Fibroblast of lung (primary cell): ENCODE measurements at regions not wholly inside any gene's neighbourhood (a gene's known extent, or its start where the extent isn't known, plus 50 kb on each side); places are given as distances from the start of the nearest gene placed in this dataset.
A peak's percentile ranks its signal among the peaks of the same experiment; 100 is the strongest.
"Not testable (repeated sequence)": the region's sequence is repeated elsewhere in the genome, so short reads cannot be mapped to it uniquely, and the experiment has no call there.

ENCODE experiments used
- DNase-seq, 2 donors: peaks; one replicate each; pipeline versions ENCODE4 v3.0.0 to v3.0.0-alpha.2; 2010; ENCODE audit warnings: low read depth in 2 of 2
- H2AFZ ChIP-seq: 2 replicates; pipeline ENCODE4 v1.5.1; 2012; ENCODE audit warnings: low read length, control low read depth, inconsistent platforms
- H3K27ac ChIP-seq: 2 replicates; pipeline ENCODE4 v1.5.1; 2011; ENCODE audit warnings: low read length, control low read depth; ENCODE audit not compliant: insufficient read depth
- H3K27me3 ChIP-seq: 2 replicates; pipeline ENCODE4 v1.5.1; 2011; ENCODE audit warnings: mild to moderate bottlenecking, low read length; ENCODE audit not compliant: control insufficient read depth, insufficient read depth
- H3K36me3 ChIP-seq: 2 replicates; pipeline ENCODE4 v1.5.1; 2011; ENCODE audit warnings: low read length; ENCODE audit not compliant: control insufficient read depth, insufficient read depth
- H3K4me1 ChIP-seq: 2 replicates; pipeline ENCODE4 v1.5.1; 2011; ENCODE audit warnings: low read length; ENCODE audit not compliant: control insufficient read depth, insufficient read depth; ENCODE audit errors: extremely low read depth
- H3K4me2 ChIP-seq: 2 replicates; pipeline ENCODE4 v1.5.1; 2011; ENCODE audit warnings: low read length, control low read depth; ENCODE audit not compliant: insufficient read depth; ENCODE audit errors: extremely low read depth
- H3K4me3 ChIP-seq, 4 experiments: fragments of 200-600 bp in 1 of 4; sonication (generic) in 1 of 4; replicated peaks in 1 of 4; 2 replicates each; pipeline ENCODE4 v1.5.1; 2011 to 2016; ENCODE audit warnings: low read length in 4 of 4, low read depth in 3 of 4, mild to moderate bottlenecking in 3 of 4, control low read depth in 2 of 4, inconsistent platforms in 1 of 4, mixed read lengths in 1 of 4; ENCODE audit not compliant: insufficient read depth in 1 of 4; ENCODE audit errors: control extremely low read depth in 1 of 4
- H3K79me2 ChIP-seq: 2 replicates; pipeline ENCODE4 v1.5.1; 2012; ENCODE audit warnings: mild to moderate bottlenecking, low read length, inconsistent platforms; ENCODE audit not compliant: control insufficient read depth, insufficient read depth
- H3K9ac ChIP-seq: 2 replicates; pipeline ENCODE4 v1.5.1; 2011; ENCODE audit warnings: mild to moderate bottlenecking, low read length, control low read depth; ENCODE audit not compliant: insufficient read depth
- H3K9me3 ChIP-seq: 2 replicates; pipeline ENCODE4 v1.5.1; 2012; ENCODE audit warnings: low read depth, low read length; ENCODE audit not compliant: control insufficient read depth, insufficient read depth
- H4K20me1 ChIP-seq: 2 replicates; pipeline ENCODE4 v1.5.1; 2011; ENCODE audit warnings: low read length; ENCODE audit not compliant: control insufficient read depth, insufficient read depth; ENCODE audit errors: extremely low read depth
- CTCF ChIP-seq, 2 donors: IDR thresholded peaks in 1 of 2; conservative IDR thresholded peaks in 1 of 2; 1 replicate in 1 of 2; 2 replicates in 1 of 2; pipeline ENCODE4 v1.5.1; 2011 to 2012; ENCODE audit warnings: low read length in 2 of 2, control low read depth in 1 of 2, inconsistent platforms in 1 of 2, low read depth in 1 of 2, mild to moderate bottlenecking in 1 of 2
- EZH2 ChIP-seq: IDR thresholded peaks from 2 replicates; pipeline ENCODE4 v1.5.1; 2012; ENCODE audit warnings: low read length, control low read depth, mild to moderate bottlenecking; ENCODE audit errors: missing control alignments

DNA sequence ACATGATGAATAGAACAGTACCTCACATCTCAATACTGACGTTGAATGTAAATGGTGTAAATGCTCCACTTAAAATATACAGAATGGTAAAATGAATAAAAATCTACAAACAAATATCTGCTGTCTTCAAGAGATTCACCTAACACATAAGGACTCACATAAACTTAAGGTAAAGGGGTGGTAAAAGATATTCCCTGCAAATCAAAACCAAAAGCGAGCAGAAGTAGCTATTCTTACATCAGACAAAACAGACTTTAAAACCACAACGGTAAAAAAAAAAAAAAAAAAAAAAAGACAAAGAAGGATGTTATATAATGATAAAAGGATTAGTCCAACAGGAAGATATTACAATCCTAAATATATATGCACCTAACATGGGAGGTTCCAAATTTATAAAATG is 214.0 kb upstream of the MAST4 start:
- H3K9me3 ChIP-seq, result no peaks in the 10 kb centered on the region
- H3K36me3 ChIP-seq, result no peaks in the 10 kb centered on the region
- no peak overlapping the region for H3K27ac ChIP-seq
- H3K4me2 ChIP-seq, result no peak overlapping the region
- no peaks in the 10 kb centered on the region for H4K20me1 ChIP-seq
- no peaks in the 10 kb centered on the region for H3K79me2 ChIP-seq
- H3K27me3 ChIP-seq, result no peaks in the 10 kb centered on the region
- no peak overlapping the region for H3K4me3 ChIP-seq
- no peak for DNase-seq
- H3K4me1 ChIP-seq, result no peaks in the 10 kb centered on the region
- TF ChIP-seq EZH2 (no peak), CTCF (conservative IDR thresholded peaks at IDR 0.05 in 1 of 2, IDR thresholded peaks at IDR 0.05 in 1 of 2; ENCODE audit: low read depth in 1 of 2, low read length in 2 of 2) (no peak)
- H2AFZ ChIP-seq, result no peak overlapping the region
- no peak overlapping the region for H3K9ac ChIP-seq

GRCh38 chr5:66405145-66405544 is 191.0 kb upstream of the MAST4 start:
- H3K4me2 ChIP-seq, H3K4me1 ChIP-seq, H2AFZ ChIP-seq, H3K27me3 ChIP-seq, H3K27ac ChIP-seq, H4K20me1 ChIP-seq, DNase-seq, H3K36me3 ChIP-seq, H3K9ac ChIP-seq, H3K4me3 ChIP-seq, H3K79me2 ChIP-seq, H3K9me3 ChIP-seq: not testable (repeated sequence)

- Histone ChIP-seq H3K4me3 (no peak overlapping the region), H3K27me3 (no peaks in the 10 kb centered on the region), H3K9me3 (no peaks in the 10 kb centered on the region), H4K20me1 (no peaks in the 10 kb centered on the region), H3K4me2 (no peak overlapping the region), H3K79me2 (no peaks in the 10 kb centered on the region), H3K4me1 (no peaks in the 10 kb centered on the region), H3K27ac (no peak overlapping the region), H3K9ac (no peak overlapping the region), H2AFZ (no peak overlapping the region), H3K36me3 (no peaks in the 10 kb centered on the region)
- no peak for TF ChIP-seq EZH2
- no peak for TF ChIP-seq CTCF (conservative IDR thresholded peaks at IDR 0.05 in 1 of 2, IDR thresholded peaks at IDR 0.05 in 1 of 2; ENCODE audit: low read depth in 1 of 2, low read length in 2 of 2)
- peak in 1 of 2 donors; percentile 28 for DNase-seq
Observed at GRCh38 chr5:66406761-66407336, 189.3 kb upstream of the MAST4 start.
